GM12878 (cell line): ENCODE measurements at regions not wholly inside any gene's neighbourhood (a gene's known extent, or its start where the extent isn't known, plus 50 kb on each side); places are given as distances from the start of the nearest gene placed in this dataset.

Source experiments
- BMI1 ChIP-seq: fragments of 450-650 bp; IDR thresholded peaks from 2 replicates; pipeline ENCODE4 v1.6.1; 2016; ENCODE audit warnings: mild to moderate bottlenecking, moderate library complexity, borderline replicate concordance
- CREB1 ChIP-seq: IDR thresholded peaks from 2 replicates; pipeline ENCODE4 v1.6.1; 2012; ENCODE audit warnings: low read depth, mild to moderate bottlenecking, inconsistent platforms
- ZZZ3 ChIP-seq: IDR thresholded peaks from 2 replicates; pipeline ENCODE4 v1.6.1; 2011; ENCODE audit warnings: low read depth; ENCODE audit not compliant: control insufficient read depth, insufficient read length
- TF ChIP-seq, protein P1 (sequence below): fragments of 450-650 bp; formaldehyde crosslinking; IDR thresholded peaks from 2 replicates; pipeline ENCODE4 v1.4.0; 2020; ENCODE audit warnings: mild to moderate bottlenecking, moderate library complexity
- TF ChIP-seq, protein P2 (sequence below), 3 experiments: IDR thresholded peaks in 2 of 3; conservative IDR thresholded peaks in 1 of 3; 2 replicates each; pipeline ENCODE4 v1.5.1; 2011; ENCODE audit warnings: low read depth in 3 of 3, low read length in 3 of 3, mild to moderate bottlenecking in 3 of 3, control low read depth in 2 of 3, moderate library complexity in 2 of 3, inconsistent platforms in 1 of 3, mixed read lengths in 1 of 3; ENCODE audit not compliant: control insufficient read depth in 2 of 3, insufficient read depth in 1 of 3; ENCODE audit errors: extremely low read depth in 1 of 3

DNA sequence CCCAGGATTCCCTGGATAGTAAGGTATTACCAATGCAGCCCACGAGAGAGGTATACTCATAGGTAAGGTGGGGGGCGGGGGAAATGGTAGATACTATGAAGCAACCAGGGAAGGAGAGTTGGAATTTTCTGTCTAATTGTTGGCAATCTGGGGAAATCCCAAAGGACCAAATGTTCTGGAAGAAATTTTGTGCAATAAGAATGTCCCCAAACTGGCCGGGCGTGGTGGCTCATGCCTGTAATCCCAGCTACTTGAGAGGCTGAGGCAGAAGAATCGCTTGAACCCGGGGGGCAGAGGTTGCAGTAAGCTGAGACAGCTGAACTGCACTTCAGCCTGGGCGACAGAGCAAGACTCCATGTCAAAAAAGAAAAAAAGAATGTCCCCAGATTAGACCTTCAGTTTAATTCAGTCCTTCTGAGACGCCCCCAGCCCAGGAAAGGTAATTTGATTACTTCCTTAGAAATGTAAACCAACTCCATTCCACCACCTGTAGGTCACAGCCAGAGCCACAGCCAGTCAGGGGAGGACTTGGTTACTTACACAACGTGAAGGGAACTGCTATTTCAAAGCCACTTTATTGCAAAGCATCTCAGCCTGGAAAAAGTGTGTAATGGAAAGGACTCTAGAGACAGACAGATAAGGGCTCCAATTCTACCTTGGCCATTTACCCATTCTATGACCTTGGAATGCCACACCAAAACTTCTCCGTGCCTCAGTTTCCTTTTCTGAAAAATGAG is 50.0 kb upstream of the KLF4 start:
- TF ChIP-seq, protein P1, sequence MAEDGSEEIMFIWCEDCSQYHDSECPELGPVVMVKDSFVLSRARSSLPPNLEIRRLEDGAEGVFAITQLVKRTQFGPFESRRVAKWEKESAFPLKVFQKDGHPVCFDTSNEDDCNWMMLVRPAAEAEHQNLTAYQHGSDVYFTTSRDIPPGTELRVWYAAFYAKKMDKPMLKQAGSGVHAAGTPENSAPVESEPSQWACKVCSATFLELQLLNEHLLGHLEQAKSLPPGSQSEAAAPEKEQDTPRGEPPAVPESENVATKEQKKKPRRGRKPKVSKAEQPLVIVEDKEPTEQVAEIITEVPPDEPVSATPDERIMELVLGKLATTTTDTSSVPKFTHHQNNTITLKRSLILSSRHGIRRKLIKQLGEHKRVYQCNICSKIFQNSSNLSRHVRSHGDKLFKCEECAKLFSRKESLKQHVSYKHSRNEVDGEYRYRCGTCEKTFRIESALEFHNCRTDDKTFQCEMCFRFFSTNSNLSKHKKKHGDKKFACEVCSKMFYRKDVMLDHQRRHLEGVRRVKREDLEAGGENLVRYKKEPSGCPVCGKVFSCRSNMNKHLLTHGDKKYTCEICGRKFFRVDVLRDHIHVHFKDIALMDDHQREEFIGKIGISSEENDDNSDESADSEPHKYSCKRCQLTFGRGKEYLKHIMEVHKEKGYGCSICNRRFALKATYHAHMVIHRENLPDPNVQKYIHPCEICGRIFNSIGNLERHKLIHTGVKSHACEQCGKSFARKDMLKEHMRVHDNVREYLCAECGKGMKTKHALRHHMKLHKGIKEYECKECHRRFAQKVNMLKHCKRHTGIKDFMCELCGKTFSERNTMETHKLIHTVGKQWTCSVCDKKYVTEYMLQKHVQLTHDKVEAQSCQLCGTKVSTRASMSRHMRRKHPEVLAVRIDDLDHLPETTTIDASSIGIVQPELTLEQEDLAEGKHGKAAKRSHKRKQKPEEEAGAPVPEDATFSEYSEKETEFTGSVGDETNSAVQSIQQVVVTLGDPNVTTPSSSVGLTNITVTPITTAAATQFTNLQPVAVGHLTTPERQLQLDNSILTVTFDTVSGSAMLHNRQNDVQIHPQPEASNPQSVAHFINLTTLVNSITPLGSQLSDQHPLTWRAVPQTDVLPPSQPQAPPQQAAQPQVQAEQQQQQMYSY (CRISPR knock-in tag) = no peak
- no peak for TF ChIP-seq ZZZ3
- TF ChIP-seq, protein P2, sequence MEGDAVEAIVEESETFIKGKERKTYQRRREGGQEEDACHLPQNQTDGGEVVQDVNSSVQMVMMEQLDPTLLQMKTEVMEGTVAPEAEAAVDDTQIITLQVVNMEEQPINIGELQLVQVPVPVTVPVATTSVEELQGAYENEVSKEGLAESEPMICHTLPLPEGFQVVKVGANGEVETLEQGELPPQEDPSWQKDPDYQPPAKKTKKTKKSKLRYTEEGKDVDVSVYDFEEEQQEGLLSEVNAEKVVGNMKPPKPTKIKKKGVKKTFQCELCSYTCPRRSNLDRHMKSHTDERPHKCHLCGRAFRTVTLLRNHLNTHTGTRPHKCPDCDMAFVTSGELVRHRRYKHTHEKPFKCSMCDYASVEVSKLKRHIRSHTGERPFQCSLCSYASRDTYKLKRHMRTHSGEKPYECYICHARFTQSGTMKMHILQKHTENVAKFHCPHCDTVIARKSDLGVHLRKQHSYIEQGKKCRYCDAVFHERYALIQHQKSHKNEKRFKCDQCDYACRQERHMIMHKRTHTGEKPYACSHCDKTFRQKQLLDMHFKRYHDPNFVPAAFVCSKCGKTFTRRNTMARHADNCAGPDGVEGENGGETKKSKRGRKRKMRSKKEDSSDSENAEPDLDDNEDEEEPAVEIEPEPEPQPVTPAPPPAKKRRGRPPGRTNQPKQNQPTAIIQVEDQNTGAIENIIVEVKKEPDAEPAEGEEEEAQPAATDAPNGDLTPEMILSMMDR (IDR thresholded peaks at IDR 0.05 in 2 of 3, conservative IDR thresholded peaks at IDR 0.05 in 1 of 3; ENCODE audit: control insufficient read depth in 2 of 3, extremely low read depth in 1 of 3, insufficient read depth in 1 of 3, low read depth in 3 of 3, low read length in 3 of 3) = no peak
- TF ChIP-seq CREB1 = no peak
- TF ChIP-seq BMI1 = no peak
